NCI-H524 (cell line): ENCODE measurements at regions not wholly inside any gene's neighbourhood (a gene's known extent, or its start where the extent isn't known, plus 50 kb on each side); places are given as distances from the start of the nearest gene placed in this dataset.
A peak's percentile ranks its signal among the peaks of the same experiment; 100 is the strongest.

ENCODE experiments used
- DNase-seq, 2 experiments: peaks; one replicate each; lab custom pipeline; 2025; lab: John Stamatoyannopoulos, UW

- no peak for DNase-seq
Measured at GRCh38 chr10:35743351-35743750, 101.3 kb upstream of the FZD8 start.

GRCh38 chr10:35739998-35740397 lies 97.9 kb upstream of the FZD8 start:
- no peak for DNase-seq

GRCh38 chr10:35735412-35735811 lies 93.3 kb upstream of the FZD8 start:
- no peak for DNase-seq

- DNase-seq, result no peak
Measured at GRCh38 chr10:35731828-35732227, 89.7 kb upstream of the FZD8 start.

- DNase-seq, result no peak
Measured at GRCh38 chr10:35728341-35728740, 86.2 kb upstream of the FZD8 start.

GRCh38 chr10:35726846-35727245 lies 84.8 kb upstream of the FZD8 start:
- DNase-seq, result no peak

GRCh38 chr10:35723992-35724391 lies 81.9 kb upstream of the FZD8 start:
- DNase-seq, result no peak

GRCh38 chr10:35723059-35723458 lies 81.0 kb upstream of the FZD8 start:
- no peak for DNase-seq

GRCh38 chr10:35722636-35723035 lies 80.5 kb upstream of the FZD8 start:
- no peak for DNase-seq

- no peak for DNase-seq
Measured at GRCh38 chr10:35722226-35722625, 80.1 kb upstream of the FZD8 start.

- no peak for DNase-seq
Measured at GRCh38 chr10:35720366-35720765, 78.3 kb upstream of the FZD8 start.

GRCh38 chr10:35716776-35717175 lies 74.7 kb upstream of the FZD8 start:
- no peak for DNase-seq

GRCh38 chr10:35712486-35712885 lies 70.4 kb upstream of the FZD8 start:
- DNase-seq, result no peak

GRCh38 chr10:35711615-35712411 lies 69.7 kb upstream of the FZD8 start:
- peak in 1 of 2 experiments; percentile 50 for DNase-seq

- peak in 1 of 2 experiments; percentile 0 for DNase-seq
Measured at GRCh38 chr10:35707642-35708425, 65.7 kb upstream of the FZD8 start.

- no peak for DNase-seq
Measured at GRCh38 chr10:35706959-35707358, 64.9 kb upstream of the FZD8 start.

GRCh38 chr10:35705671-35706070 lies 63.6 kb upstream of the FZD8 start:
- DNase-seq, result no peak

- DNase-seq, result no peak
Measured at GRCh38 chr10:35705051-35705450, 63.0 kb upstream of the FZD8 start.

GRCh38 chr10:35704401-35704800 lies 62.3 kb upstream of the FZD8 start:
- no peak for DNase-seq

GRCh38 chr10:35700487-35700882 lies 58.4 kb upstream of the FZD8 start:
- no peak for DNase-seq

GRCh38 chr10:35699848-35700486 lies 57.9 kb upstream of the FZD8 start:
- DNase-seq, result no peak

- no peak for DNase-seq
Measured at GRCh38 chr10:35696392-35697287, 54.5 kb upstream of the FZD8 start.
